Gastroesophageal sphincter (tissue), 4 donors: ENCODE measurements at regions not wholly inside any gene's neighbourhood (a gene's known extent, or its start where the extent isn't known, plus 50 kb on each side); places are given as distances from the start of the nearest gene placed in this dataset.

ENCODE experiments used
- ATAC-seq: fragments of 150-250 bp; one replicate; pipeline ENCODE4 v1.9.1; 2016; ENCODE audit warnings: mild to moderate bottlenecking, moderate library complexity
- H3K27ac ChIP-seq, 4 donors: fragments of 200-600 bp; sonication (generic) in 3 of 4; 1 replicate in 3 of 4; 2 replicates in 1 of 4; pipeline ENCODE4 v1.5.1; 2016 to 2019
- H3K27me3 ChIP-seq: fragments of 200-600 bp; sonication (generic); one replicate; pipeline ENCODE4 v1.5.1; 2019
- H3K36me3 ChIP-seq, 2 donors: fragments of 200-600 bp; sonication (generic); one replicate each; pipeline ENCODE4 v1.5.1; 2019; ENCODE audit warnings: control low read depth in 1 of 2
- H3K4me1 ChIP-seq, 3 donors: fragments of 200-600 bp; sonication (generic); 1 replicate in 2 of 3; 2 replicates in 1 of 3; pipeline ENCODE4 v1.5.1; 2016 to 2019; ENCODE audit warnings: control low read depth in 2 of 3
- H3K4me3 ChIP-seq, 2 donors: fragments of 200-600 bp; sonication (generic); one replicate each; pipeline ENCODE4 v1.5.1; 2019; ENCODE audit warnings: mild to moderate bottlenecking in 1 of 2, moderate library complexity in 1 of 2
- H3K9me3 ChIP-seq, 3 donors: fragments of 200-600 bp; sonication (generic); one replicate each; pipeline ENCODE4 v1.5.1; 2017 to 2019; ENCODE audit warnings: control low read depth in 2 of 3
- CTCF ChIP-seq, 4 experiments: fragments of 200-600 bp in 2 of 4; fragments of 450-650 bp in 2 of 4; sonication (generic) in 1 of 4; IDR thresholded peaks; one replicate each; pipeline ENCODE4 v1.5.1; 2017 to 2019; ENCODE audit warnings: antibody characterized with exemption in 4 of 4, mild to moderate bottlenecking in 2 of 4, moderate library complexity in 2 of 4
- EP300 ChIP-seq: sonication (generic); formaldehyde crosslinking; IDR thresholded peaks from one replicate; pipeline ENCODE4 v1.6.1; 2017; ENCODE audit warnings: antibody characterized with exemption, mild to moderate bottlenecking
- POLR2A ChIP-seq, 2 donors: fragments of 450-650 bp; IDR thresholded peaks; one replicate each; pipeline ENCODE4 v1.6.1; 2017; ENCODE audit warnings: antibody characterized with exemption in 2 of 2, mild to moderate bottlenecking in 2 of 2, moderate library complexity in 1 of 2
- POLR2AphosphoS5 ChIP-seq: sonication (generic); formaldehyde crosslinking; IDR thresholded peaks from one replicate; pipeline ENCODE4 v1.6.1; 2017; ENCODE audit warnings: antibody characterized with exemption
- WGBS, 2 donors: methylation state at CpG; one replicate each; pipeline ENCODE4 v1.1.5; 2018; ENCODE audit warnings: low coverage in 1 of 2; 5-methylcytosine and 5-hydroxymethylcytosine counted together

GRCh38 chr6:6409397-6410030 is 89.1 kb upstream of the F13A1 start:
- TF ChIP-seq POLR2AphosphoS5, result no peak
- no peak for TF ChIP-seq EP300
- no peak for TF ChIP-seq CTCF (IDR thresholded peaks at IDR 0.05)
- TF ChIP-seq POLR2A (IDR thresholded peaks at IDR 0.05), result no peak
- Histone ChIP-seq H3K4me1 (peaks cover 0 to 4% (median 0%) of the 10 kb centered on the region in 3 donors), H3K36me3 (no peaks in the 10 kb centered on the region), H3K4me3 (no peak overlapping the region), H3K27me3 (no peaks in the 10 kb centered on the region), H3K9me3 (no peaks in the 10 kb centered on the region), H3K27ac (no peak overlapping the region)
- WGBS, 2 donors, result 80 to 81% methylated on average over 1 to 6 of the region's 7 CpGs
- no peak for ATAC-seq

GRCh38 chr6:6411115-6411514 is 90.7 kb upstream of the F13A1 start:
- Histone ChIP-seq H3K4me3 (no peak overlapping the region), H3K27ac (no peak overlapping the region), H3K36me3 (no peaks in the 10 kb centered on the region), H3K9me3 (no peaks in the 10 kb centered on the region), H3K27me3 (no peaks in the 10 kb centered on the region), H3K4me1 (peaks cover 0 to 4% (median 0%) of the 10 kb centered on the region in 3 donors)
- ATAC-seq, result no peak
- TF ChIP-seq POLR2AphosphoS5, result no peak
- TF ChIP-seq CTCF (IDR thresholded peaks at IDR 0.05), result no peak
- TF ChIP-seq POLR2A (IDR thresholded peaks at IDR 0.05), result no peak
- no peak for TF ChIP-seq EP300

- no peak for TF ChIP-seq CTCF (IDR thresholded peaks at IDR 0.05)
These were observed 91.8 kb upstream of the F13A1 start for GRCh38 chr6:6412221-6412620.

GRCh38 chr6:6412700-6413099 is 92.2 kb upstream of the F13A1 start:
- WGBS, 2 donors, result 73 to 80% methylated on average over 3 to 4 of the region's 4 CpGs
- Histone ChIP-seq H3K4me3 (no peak overlapping the region), H3K36me3 (no peaks in the 10 kb centered on the region), H3K27me3 (no peaks in the 10 kb centered on the region), H3K9me3 (no peaks in the 10 kb centered on the region), H3K27ac (no peak overlapping the region), H3K4me1 (no peaks in the 10 kb centered on the region)
- TF ChIP-seq POLR2AphosphoS5, result no peak
- no peak for TF ChIP-seq POLR2A (IDR thresholded peaks at IDR 0.05)
- TF ChIP-seq CTCF (IDR thresholded peaks at IDR 0.05), result no peak
- TF ChIP-seq EP300, result no peak
- no peak for ATAC-seq

More at GRCh38 chr6:6412221-6412620, 91.8 kb upstream of the F13A1 start:
- H3K9me3 ChIP-seq, result no peaks in the 10 kb centered on the region
- peaks cover 0 to 4% (median 0%) of the 10 kb centered on the region in 3 donors for H3K4me1 ChIP-seq
- whole genome bisulfite sequencing, 2 donors, result 59 to 72% methylated on average over 4 of the region's 4 CpGs
- H3K27me3 ChIP-seq, result no peaks in the 10 kb centered on the region
- no peak overlapping the region for H3K27ac ChIP-seq
- H3K4me3 ChIP-seq, result no peak overlapping the region
- H3K36me3 ChIP-seq, result no peaks in the 10 kb centered on the region
- ATAC-seq, result no peak

- Histone ChIP-seq H3K9me3 (no peaks in the 10 kb centered on the region), H3K36me3 (no peaks in the 10 kb centered on the region), H3K27ac (no peak overlapping the region), H3K27me3 (no peaks in the 10 kb centered on the region), H3K4me1 (no peaks in the 10 kb centered on the region), H3K4me3 (no peak overlapping the region)
- TF ChIP-seq POLR2AphosphoS5, result no peak
- TF ChIP-seq EP300, result no peak
- TF ChIP-seq CTCF (IDR thresholded peaks at IDR 0.05), result no peak
- no peak for TF ChIP-seq POLR2A (IDR thresholded peaks at IDR 0.05)
- WGBS, 2 donors, result 63 to 78% methylated on average over 5 of the region's 5 CpGs
- no peak for ATAC-seq
These were observed 94.5 kb upstream of the F13A1 start for GRCh38 chr6:6414931-6415330.
